GDM1 (cell line): ENCODE measurements at regions not wholly inside any gene's neighbourhood (a gene's known extent, or its start where the extent isn't known, plus 50 kb on each side); places are given as distances from the start of the nearest gene placed in this dataset.
"Not testable (repeated sequence)": the region's sequence is repeated elsewhere in the genome, so short reads cannot be mapped to it uniquely, and the experiment has no call there.

Experiments
- DNase-seq: peaks from one replicate; lab custom pipeline; 2025; lab: John Stamatoyannopoulos, UW

GRCh38 chrX:69431420-69431819 lies 72.7 kb upstream of the NALF2 start:
- no peak for DNase-seq

DNA sequence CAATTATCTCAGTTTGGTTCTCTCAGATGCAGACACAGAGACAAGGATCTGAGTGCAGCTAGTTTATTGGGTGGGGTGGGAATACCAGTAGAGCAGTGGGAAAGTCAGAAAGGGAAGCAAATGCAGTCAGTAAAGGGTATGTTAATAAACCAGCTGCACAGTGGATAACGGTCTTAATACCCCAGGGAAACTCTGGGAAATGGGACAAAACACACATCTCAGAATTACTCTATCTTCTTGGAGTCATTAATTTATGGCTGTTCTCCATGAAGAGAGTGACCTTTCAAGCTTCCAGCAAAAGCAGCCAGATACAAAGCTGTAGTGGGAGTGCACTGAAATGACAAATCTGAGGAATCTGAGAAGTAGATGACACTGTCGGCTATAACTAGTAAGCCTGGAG lies 73.3 kb upstream of the NALF2 start:
- DNase-seq: no peak

GRCh38 chrX:69429339-69430015 lies 74.6 kb upstream of the NALF2 start:
- DNase-seq: no peak

DNA sequence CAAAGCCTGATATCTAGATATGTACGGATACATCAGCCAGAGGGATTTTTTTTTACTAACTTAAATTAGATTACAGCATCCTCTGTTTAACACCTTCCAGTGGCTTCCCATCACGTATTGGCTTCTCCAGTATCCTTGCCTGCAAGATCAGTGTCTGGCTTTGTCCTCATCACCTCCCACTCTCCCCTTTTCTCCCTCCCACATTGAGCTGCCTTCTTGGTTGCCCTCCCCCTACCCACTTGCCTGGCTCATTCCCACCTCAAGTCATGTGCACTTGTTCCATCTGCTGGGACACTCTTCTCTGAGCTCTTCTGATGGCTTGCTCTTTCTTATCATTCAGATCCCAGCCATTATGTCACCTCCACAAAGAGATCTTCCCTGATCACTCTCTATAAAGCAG lies 75.9 kb upstream of the NALF2 start:
- no peak for DNase-seq

DNA sequence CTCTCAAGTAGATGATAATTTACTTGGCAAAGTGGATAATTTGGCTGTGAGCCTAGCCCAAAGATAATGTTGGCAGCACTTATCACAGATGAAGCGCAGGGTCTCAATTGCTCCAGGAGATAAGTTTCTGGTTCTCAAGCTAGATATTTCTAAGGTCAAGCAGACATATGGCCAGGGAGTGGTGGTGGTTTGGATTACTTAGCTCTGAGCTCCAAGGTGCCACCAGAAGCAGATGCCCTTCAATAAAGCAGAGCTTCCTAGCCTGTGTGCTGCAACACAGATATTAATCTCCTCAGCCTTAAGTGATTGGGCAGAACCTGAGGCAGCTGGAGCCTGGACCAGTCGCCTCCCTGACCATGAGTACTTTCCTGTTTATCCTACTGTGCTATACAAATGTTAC lies 79.2 kb upstream of the NALF2 start:
- no peak for DNase-seq

- no peak for DNase-seq
Measured at GRCh38 chrX:69424161-69424560, 80.0 kb upstream of the NALF2 start.

- not testable (repeated sequence) for DNase-seq
Measured at GRCh38 chrX:69422208-69422607, 81.9 kb upstream of the NALF2 start.

DNA sequence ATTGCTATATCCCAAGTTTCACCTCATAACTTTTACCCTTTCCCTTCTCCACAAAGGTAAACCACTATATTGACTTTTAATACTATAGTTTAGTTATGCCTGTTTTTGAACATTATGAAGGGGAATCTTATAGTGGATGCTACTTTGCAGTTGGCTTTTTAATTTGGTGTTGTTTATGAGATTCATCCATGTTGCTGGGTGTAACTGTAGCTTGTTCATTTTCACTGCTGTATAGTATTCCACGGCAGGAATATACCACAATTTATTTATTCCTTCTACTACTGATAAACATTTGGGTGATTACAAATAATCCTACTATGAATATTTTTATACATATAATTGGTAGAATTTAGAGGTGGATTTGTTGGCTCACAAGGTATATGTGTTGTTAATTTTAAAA lies 88.4 kb upstream of the NALF2 start:
- DNase-seq: no peak

DNA sequence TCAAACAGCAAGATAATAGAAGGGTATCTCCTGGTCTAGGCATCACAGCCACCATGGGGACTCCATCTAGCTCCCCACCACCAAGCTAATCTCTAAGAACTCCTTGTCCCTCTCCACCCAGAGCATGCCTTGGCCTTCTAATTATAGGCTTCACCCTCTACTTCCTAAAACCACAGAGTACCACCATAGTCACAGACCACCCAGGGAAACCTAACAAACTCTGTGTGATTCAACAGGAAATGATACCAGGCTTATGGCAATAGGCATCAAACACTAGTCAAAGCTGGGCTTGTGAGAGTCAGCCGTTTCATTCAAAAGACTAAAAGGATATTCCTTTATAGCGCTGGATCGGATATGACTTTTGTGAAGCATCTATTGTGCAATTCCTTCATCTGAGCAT lies 91.5 kb upstream of the NALF2 start:
- no peak for DNase-seq

- no peak for DNase-seq
Measured at GRCh38 chrX:69398881-69399280, 105.2 kb upstream of the NALF2 start.

DNA sequence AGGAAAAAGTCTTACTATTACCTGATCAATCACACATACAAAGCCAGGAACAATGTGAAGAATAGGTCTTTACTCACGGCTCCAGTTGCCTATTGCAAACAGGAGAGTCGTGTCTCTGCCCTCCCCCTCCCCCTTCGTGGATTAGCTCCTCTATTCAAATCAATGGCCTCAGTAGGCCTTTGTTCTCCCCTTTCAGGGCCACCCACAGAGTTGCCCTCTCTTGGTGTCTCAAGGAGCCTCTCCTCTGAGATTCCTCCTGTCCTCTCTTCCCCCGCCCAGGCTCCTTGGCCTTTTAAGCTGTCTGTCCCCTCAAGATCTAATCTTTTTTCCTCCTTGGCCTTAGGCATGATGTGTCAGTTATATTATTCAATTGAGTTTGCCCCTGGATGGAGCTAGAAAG lies 107.2 kb upstream of the NALF2 start:
- no peak for DNase-seq

- DNase-seq: no peak
Measured at GRCh38 chrX:69395306-69395705, 108.8 kb upstream of the NALF2 start.

DNA sequence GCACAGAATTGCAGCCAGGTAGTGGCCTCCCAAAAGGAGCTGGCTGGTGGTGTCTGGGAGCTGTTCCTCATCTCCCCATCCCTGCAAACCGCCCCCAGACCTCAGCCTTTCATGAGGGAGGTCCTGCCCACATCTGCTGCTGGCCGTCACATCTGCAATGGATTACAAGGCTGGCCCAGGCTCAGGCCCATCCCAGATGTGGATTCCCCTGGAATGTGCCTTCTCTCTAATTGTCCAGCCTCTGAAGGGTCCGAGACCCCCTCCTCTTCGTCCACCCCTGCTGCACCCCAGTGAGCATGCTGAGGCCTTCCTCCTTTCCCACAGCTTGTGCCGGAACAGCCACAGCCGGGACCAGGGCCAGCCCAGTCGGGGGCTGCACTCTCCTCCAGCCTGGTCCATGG lies 115.0 kb upstream of the NALF2 start:
- no peak for DNase-seq

GRCh38 chrX:69388526-69388925 lies 115.6 kb upstream of the NALF2 start:
- DNase-seq: no peak

- no peak for DNase-seq
Measured at GRCh38 chrX:69387567-69388487, 116.3 kb upstream of the NALF2 start.

DNA sequence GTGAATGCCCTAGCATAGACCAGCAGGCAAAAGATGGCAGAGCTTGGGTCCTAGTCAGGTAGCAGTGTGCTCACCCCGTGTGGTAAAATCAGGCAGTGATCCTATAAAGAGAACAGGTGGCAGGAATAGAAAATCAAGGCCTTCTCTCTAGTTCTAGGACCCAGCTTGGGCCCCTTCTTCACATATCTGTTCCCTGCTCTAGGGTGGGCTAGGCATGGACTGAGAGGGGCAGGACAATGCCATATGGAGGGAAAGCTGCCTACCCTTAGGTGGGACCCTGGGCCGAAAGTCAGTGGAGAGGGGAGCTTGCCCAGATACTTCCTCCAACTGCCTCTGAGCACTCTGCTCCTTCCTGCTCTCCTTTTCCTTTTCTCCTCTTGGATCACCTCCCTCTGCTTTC lies 117.4 kb upstream of the NALF2 start:
- DNase-seq: no peak

DNA sequence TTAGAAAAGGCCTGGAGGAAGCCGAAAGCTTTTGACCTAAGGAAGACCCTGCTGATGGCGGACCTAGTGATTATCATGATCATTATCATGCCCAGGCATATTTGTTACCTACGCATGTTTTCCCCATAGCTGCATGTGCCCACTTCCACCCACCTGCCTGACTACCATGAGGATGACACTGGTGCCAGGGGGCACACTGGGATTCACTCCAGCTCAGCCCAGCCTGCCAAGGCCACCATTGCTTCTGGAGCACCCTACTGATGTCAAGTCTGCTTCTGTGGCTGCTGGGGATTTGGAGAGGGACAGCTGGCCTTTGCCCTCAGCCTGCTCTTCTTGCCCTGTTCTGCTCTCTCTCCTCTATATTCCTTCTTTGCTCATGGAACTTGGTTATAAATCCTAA lies 124.7 kb upstream of the NALF2 start:
- DNase-seq: no peak

GRCh38 chrX:69374569-69374968 lies 129.6 kb upstream of the NALF2 start:
- no peak for DNase-seq

DNA sequence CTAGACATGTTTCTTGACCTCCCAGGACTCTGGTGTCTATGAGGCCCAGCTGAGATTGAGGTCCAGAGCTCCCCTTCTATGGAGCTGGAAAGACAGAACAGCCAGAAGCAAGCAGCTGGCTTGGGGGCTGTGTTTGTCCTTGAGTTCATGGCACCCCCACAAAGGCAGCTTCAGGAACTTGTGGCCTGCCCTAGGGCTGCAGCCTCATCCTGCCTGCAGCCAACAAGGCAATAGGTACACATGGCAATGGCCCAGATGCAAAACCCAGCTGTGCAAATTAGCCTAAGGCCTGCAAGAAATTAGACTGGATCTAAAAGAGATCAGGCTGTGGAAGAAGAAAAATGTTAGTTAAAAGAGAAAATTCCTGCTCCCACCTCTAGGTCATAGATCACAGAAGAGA lies 131.7 kb upstream of the NALF2 start:
- DNase-seq: no peak

- no peak for DNase-seq
Measured at GRCh38 chrX:69371159-69371558, 133.0 kb upstream of the NALF2 start.

DNA sequence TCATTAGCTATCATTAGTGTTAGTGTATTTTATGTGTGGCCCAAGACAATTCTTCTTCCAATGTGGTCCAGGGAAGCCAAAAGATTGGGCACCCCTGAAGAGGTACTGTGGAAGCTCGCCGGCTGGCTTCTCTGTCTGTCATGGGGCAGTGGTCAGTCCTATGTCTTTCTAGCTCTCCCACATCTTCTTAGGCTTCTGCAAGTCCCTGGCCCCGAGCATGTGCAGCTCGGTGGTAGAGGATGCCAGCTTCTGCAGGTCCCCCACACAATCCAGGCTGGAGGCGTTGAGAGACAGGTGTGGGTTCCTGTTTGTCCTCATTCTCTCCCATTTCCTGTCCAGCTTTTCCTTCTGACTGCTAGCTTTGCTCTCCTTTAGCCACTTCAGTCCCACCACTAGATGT lies 134.1 kb upstream of the NALF2 start:
- no peak for DNase-seq

DNA sequence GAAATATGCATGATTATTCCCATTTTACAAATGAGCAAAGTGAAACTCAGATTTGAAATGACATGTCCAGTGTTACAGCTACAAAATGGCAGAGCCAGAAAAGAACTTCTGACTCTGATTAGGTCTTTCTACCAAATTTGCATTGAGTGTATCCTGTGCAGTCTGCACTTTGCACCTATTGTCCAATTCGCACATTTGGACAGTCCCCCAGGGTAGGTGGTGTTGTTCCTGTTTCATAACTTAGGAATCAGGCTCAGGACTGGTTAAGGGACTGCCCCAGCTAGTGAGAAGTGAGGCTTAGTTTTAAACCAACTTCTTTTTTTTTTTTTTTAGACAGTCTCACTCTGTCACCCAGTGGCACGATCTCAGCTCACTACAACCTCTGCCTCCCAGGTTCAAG lies 137.9 kb upstream of the NALF2 start:
- DNase-seq: no peak

DNA sequence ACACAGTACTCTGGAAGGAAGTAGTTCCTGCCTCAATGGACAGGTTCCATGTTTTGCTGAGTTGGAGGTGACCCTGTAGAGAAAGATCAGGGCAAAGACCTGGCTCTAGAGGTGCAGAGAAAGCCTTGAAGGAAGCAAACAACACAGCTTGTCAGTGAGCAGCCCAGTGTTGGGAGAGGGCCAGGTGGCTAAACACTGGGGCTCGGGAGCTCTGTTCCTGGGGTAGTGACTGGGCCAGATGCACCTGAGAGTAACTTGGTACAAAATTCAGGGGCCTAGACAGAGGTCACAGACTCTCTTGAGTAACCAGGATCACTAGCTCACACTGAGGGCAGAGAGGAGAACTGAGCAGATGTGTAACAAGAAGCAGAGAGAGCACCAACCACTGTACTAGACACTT lies 138.4 kb upstream of the NALF2 start:
- no peak for DNase-seq

GRCh38 chrX:69365349-69365748 lies 138.8 kb upstream of the NALF2 start:
- DNase-seq: no peak
